NB4 (cell line): ENCODE measurements at regions not wholly inside any gene's neighbourhood (a gene's known extent, or its start where the extent isn't known, plus 50 kb on each side); places are given as distances from the start of the nearest gene placed in this dataset.

ENCODE experiments used
- MYC ChIP-seq: IDR thresholded peaks from 2 replicates; pipeline ENCODE4 v1.6.1; 2011; ENCODE audit warnings: low read depth, low read length
- POLR2A ChIP-seq: IDR thresholded peaks from 2 replicates; pipeline ENCODE4 v1.6.1; 2011; ENCODE audit warnings: mild to moderate bottlenecking; ENCODE audit not compliant: insufficient read length; ENCODE audit errors: extremely low read depth
- TF ChIP-seq, protein P1 (sequence below): IDR thresholded peaks from one replicate; pipeline ENCODE4 v1.5.1; 2012; ENCODE audit warnings: low read depth, low read length

DNA sequence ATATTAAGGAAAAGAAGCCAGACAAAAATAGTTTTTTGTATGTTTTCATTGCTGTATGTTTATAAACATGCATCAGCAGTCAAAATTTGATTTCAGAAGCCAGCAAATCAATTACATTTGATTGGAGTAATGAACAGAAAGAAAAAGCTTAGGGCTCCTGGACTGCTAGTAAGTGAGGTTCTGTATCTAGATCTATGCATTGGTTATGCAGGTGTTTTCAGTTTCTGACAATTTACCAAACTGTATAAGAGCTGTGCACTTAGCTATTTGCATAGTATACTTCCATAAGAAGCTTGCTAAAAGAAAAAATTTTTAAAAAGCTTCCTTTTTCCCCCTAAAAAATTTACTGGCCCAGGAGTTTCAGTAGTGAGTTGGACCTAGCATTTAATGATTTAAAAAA, 881.6 kb downstream of the PCDH7 start:
- TF ChIP-seq, protein P1, sequence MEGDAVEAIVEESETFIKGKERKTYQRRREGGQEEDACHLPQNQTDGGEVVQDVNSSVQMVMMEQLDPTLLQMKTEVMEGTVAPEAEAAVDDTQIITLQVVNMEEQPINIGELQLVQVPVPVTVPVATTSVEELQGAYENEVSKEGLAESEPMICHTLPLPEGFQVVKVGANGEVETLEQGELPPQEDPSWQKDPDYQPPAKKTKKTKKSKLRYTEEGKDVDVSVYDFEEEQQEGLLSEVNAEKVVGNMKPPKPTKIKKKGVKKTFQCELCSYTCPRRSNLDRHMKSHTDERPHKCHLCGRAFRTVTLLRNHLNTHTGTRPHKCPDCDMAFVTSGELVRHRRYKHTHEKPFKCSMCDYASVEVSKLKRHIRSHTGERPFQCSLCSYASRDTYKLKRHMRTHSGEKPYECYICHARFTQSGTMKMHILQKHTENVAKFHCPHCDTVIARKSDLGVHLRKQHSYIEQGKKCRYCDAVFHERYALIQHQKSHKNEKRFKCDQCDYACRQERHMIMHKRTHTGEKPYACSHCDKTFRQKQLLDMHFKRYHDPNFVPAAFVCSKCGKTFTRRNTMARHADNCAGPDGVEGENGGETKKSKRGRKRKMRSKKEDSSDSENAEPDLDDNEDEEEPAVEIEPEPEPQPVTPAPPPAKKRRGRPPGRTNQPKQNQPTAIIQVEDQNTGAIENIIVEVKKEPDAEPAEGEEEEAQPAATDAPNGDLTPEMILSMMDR = no peak
- no peak for TF ChIP-seq MYC
- TF ChIP-seq POLR2A = no peak
